ENCODE measurements at regions not wholly inside any gene's neighbourhood (a gene's known extent, or its start where the extent isn't known, plus 50 kb on each side); places are given as distances from the start of the nearest gene placed in this dataset.
"Not testable (repeated sequence)": the region's sequence is repeated elsewhere in the genome, so short reads cannot be mapped to it uniquely, and the experiment has no call there.

- not testable (repeated sequence) for TF ChIP-seq SP2 (IDR thresholded peaks at IDR 0.05; ENCODE audit: low read length); POLR2A (IDR thresholded peaks at IDR 0.05; ENCODE audit: control extremely low read depth in 1 of 2, low read depth in 2 of 2, low read length in 2 of 2); PHF8 (conservative IDR thresholded peaks at IDR 0.05; ENCODE audit: low read depth, low read length); EZH2 (IDR thresholded peaks at IDR 0.05; ENCODE audit: low read depth, low read length, severe bottlenecking); MAFK (IDR thresholded peaks at IDR 0.05; ENCODE audit: low read depth, low read length); CTCF (IDR thresholded peaks at IDR 0.05; ENCODE audit: control extremely low read depth in 1 of 3, insufficient read depth in 1 of 3, low read depth in 1 of 3, low read length in 3 of 3); SIN3A (conservative IDR thresholded peaks at IDR 0.05 in 1 of 2, IDR thresholded peaks at IDR 0.05 in 1 of 2; ENCODE audit: low read depth in 1 of 2, low read length in 2 of 2); CHD2 (IDR thresholded peaks at IDR 0.05; ENCODE audit: low read length); POLR2AphosphoS5 (IDR thresholded peaks at IDR 0.05; ENCODE audit: low read depth, low read length); CREB1 (IDR thresholded peaks at IDR 0.05); SP1 (IDR thresholded peaks at IDR 0.05; ENCODE audit: low read depth, low read length); FOSL1 (IDR thresholded peaks at IDR 0.05; ENCODE audit: insufficient read depth, low read depth, low read length)
Measured at GRCh38 chr2:89582816-89583215, 891.3 kb downstream of the RPIA start.
